Uterus (tissue), 2 donors: ENCODE measurements at regions not wholly inside any gene's neighbourhood (a gene's known extent, or its start where the extent isn't known, plus 50 kb on each side); places are given as distances from the start of the nearest gene placed in this dataset.

Experiments used
- POLR2A ChIP-seq, 2 donors: fragments of 450-650 bp; IDR thresholded peaks; one replicate each; pipeline ENCODE4 v1.6.1; 2016; ENCODE audit warnings: antibody characterized with exemption in 2 of 2, mild to moderate bottlenecking in 1 of 2, moderate library complexity in 1 of 2
- TF ChIP-seq, protein P1 (sequence below), 4 experiments: fragments of 200-600 bp in 2 of 4; fragments of 450-650 bp in 2 of 4; sonication (generic) in 2 of 4; IDR thresholded peaks; one replicate each; pipeline ENCODE4 v1.5.1; 2016 to 2019; ENCODE audit warnings: antibody characterized with exemption in 4 of 4, mild to moderate bottlenecking in 2 of 4, moderate library complexity in 1 of 4

DNA sequence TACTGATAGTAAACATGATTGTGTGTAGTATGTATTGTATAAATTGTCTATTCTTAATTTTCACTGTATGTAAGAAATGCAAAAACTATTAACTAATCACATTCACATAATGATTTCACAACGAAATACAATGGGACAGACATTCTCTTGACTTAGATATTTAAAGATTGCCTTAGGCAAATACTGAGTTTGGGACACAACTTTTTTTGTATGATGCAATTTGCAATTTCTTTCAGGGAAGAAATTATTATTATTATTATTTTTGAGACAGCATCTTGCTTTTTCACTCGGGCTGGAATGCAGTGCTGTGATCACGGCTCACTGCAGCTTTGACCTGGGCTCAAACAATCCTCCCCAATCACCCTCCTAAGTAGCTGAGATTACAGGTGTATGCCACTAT is 173.2 kb upstream of the TRIM24 start:
- TF ChIP-seq, protein P1, sequence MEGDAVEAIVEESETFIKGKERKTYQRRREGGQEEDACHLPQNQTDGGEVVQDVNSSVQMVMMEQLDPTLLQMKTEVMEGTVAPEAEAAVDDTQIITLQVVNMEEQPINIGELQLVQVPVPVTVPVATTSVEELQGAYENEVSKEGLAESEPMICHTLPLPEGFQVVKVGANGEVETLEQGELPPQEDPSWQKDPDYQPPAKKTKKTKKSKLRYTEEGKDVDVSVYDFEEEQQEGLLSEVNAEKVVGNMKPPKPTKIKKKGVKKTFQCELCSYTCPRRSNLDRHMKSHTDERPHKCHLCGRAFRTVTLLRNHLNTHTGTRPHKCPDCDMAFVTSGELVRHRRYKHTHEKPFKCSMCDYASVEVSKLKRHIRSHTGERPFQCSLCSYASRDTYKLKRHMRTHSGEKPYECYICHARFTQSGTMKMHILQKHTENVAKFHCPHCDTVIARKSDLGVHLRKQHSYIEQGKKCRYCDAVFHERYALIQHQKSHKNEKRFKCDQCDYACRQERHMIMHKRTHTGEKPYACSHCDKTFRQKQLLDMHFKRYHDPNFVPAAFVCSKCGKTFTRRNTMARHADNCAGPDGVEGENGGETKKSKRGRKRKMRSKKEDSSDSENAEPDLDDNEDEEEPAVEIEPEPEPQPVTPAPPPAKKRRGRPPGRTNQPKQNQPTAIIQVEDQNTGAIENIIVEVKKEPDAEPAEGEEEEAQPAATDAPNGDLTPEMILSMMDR (IDR thresholded peaks at IDR 0.05), result no peak
- no peak for TF ChIP-seq POLR2A (IDR thresholded peaks at IDR 0.05)
